ENCODE measurements at regions not wholly inside any gene's neighbourhood (a gene's known extent, or its start where the extent isn't known, plus 50 kb on each side); places are given as distances from the start of the nearest gene placed in this dataset.

DNA sequence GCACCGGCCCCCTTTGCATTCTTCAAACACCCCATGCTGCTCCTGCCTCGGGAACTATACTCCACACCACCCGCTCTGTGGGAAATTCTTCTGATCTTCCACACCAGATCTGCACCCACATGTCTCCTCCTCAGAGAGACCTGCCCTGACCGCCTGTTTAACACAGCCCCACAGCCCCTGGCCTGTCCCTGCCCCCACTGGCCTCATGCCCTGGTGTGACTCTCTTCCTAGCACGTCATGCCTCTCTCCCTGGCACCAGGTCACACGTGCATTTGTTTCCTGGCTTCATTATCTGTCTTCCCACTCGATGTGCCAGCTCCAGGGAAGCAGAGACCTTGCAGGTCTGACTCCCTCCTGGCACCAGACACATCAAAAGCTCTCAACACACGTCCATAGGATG lies 79.6 kb downstream of the ANKRD60 start:
- TF ChIP-seq FOXP2 (optimal IDR thresholded peaks at IDR 0.05; ENCODE audit: borderline replicate concordance, extremely low read depth, extremely low read length, insufficient read depth) (no peak), POLR2AphosphoS5 (IDR thresholded peaks at IDR 0.05; ENCODE audit: low read depth, low read length) (no peak), SIN3A (IDR thresholded peaks at IDR 0.05; ENCODE audit: borderline replicate concordance, insufficient read depth, low read length) (no peak), TAF1 (IDR thresholded peaks at IDR 0.05; ENCODE audit: borderline replicate concordance, insufficient read depth, low read length) (no peak)

DNA sequence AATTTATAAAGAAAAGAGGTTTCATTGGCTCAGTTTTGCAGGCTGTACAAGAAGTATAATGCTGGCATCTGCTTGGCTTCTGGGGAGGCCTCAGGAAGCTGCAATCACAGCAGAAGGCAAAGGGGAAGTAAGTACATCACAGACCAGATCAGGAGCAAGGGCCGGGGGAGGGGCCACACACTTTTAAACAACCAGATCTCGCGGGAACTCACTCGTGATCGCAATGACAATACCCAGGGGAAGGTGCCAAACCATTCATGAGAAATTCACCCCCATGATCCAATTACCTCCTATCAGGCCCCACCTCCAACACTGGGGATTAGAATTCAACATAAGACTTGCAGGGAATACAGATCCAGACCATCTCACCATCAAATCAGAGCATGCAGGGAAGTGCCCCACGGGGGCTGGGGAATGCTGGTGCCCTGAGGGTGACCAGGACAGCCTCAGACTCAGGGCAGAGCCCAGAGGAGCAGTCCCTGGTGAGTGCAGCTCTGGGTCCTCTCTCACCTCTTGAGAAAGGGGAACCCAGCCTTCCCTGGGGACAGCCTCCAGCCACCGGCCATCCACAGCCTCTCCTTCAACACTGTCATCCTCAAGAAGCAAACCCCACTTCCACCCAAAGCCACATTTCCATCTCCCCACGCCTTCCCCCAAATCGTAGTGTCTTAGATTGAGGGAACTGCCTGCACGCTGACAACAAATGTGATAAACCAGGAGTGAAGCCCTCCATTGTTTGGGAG lies 80.7 kb downstream of the ANKRD60 start:
- TF ChIP-seq REST (IDR thresholded peaks at IDR 0.05; ENCODE audit: insufficient read depth in 1 of 2, low read depth in 2 of 2, low read length in 2 of 2) (no peak), POLR2AphosphoS5 (IDR thresholded peaks at IDR 0.05; ENCODE audit: low read depth, low read length) (no peak)

DNA sequence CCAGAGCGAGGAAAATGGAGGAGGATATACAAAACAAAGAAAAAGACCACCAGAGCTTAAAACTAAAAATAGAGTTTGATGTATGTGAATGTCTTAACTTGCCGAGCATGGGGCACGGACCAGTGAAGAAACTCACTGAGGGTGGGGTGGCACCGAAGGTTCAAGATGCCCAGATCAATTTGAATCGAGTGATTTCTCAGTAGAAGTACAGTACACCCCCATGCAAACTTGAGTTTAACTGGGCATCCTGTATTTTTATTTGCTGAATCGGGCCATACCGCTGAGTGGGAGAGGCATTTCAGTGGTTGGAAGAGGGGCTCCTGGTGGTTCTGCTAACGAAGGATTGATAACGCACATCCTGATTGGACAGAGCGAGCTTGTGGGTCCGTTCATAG lies 81.7 kb downstream of the ANKRD60 start:
- TF ChIP-seq FOXP2 (optimal IDR thresholded peaks at IDR 0.05; ENCODE audit: borderline replicate concordance, extremely low read depth, extremely low read length, insufficient read depth) (no peak), REST (IDR thresholded peaks at IDR 0.05; ENCODE audit: insufficient read depth in 1 of 2, low read depth in 2 of 2, low read length in 2 of 2) (no peak), TAF1 (IDR thresholded peaks at IDR 0.05; ENCODE audit: borderline replicate concordance, insufficient read depth, low read length) (no peak), POLR2AphosphoS5 (IDR thresholded peaks at IDR 0.05; ENCODE audit: low read depth, low read length) (no peak), SIN3A (IDR thresholded peaks at IDR 0.05; ENCODE audit: borderline replicate concordance, insufficient read depth, low read length) (no peak)

- TF ChIP-seq TAF1 (IDR thresholded peaks at IDR 0.05; ENCODE audit: borderline replicate concordance, insufficient read depth, low read length) (no peak), FOXP2 (optimal IDR thresholded peaks at IDR 0.05; ENCODE audit: borderline replicate concordance, extremely low read depth, extremely low read length, insufficient read depth) (no peak), SIN3A (IDR thresholded peaks at IDR 0.05; ENCODE audit: borderline replicate concordance, insufficient read depth, low read length) (no peak), POLR2AphosphoS5 (IDR thresholded peaks at IDR 0.05; ENCODE audit: low read depth, low read length) (no peak), REST (IDR thresholded peaks at IDR 0.05; ENCODE audit: insufficient read depth in 1 of 2, low read depth in 2 of 2, low read length in 2 of 2) (no peak)
Observed at GRCh38 chr20:58146081-58146745, 82.2 kb downstream of the ANKRD60 start.

DNA sequence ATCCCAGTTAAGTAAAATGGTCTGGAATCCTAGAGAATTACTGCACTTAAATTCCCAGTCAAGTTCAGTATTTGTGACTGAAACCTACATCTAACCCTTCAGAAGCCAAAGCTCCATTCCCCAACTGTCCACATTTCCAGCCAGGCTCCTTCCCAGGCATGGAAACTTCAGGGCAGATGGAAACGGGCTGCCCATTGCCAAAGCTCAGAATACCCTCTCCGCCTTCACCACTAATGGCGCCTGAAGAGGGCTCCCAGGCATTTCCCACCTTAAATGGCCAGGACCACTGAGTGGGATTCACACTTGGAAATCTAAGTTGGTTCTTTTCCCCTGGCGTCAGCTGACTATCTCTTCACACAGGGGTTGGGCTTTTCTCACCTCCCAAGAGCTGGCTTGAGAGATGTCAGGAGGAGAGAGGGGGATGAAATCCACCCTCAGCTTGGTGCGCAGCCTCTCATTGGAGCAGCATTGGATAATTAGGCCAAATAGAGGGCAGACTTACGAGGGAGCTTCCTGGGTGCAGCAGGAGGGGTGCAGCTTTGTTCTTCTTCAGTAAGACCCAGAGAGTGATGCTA lies 82.9 kb downstream of the ANKRD60 start:
- TF ChIP-seq SIN3A (IDR thresholded peaks at IDR 0.05; ENCODE audit: borderline replicate concordance, insufficient read depth, low read length) (no peak), POLR2AphosphoS5 (IDR thresholded peaks at IDR 0.05; ENCODE audit: low read depth, low read length) (no peak), TAF1 (IDR thresholded peaks at IDR 0.05; ENCODE audit: borderline replicate concordance, insufficient read depth, low read length) (no peak), FOXP2 (optimal IDR thresholded peaks at IDR 0.05; ENCODE audit: borderline replicate concordance, extremely low read depth, extremely low read length, insufficient read depth) (no peak), REST (IDR thresholded peaks at IDR 0.05; ENCODE audit: insufficient read depth in 1 of 2, low read depth in 2 of 2, low read length in 2 of 2) (no peak)
